LNCaP clone FGC (cell line): ENCODE measurements at regions not wholly inside any gene's neighbourhood (a gene's known extent, or its start where the extent isn't known, plus 50 kb on each side); places are given as distances from the start of the nearest gene placed in this dataset.

ENCODE experiments used
- DNase-seq: peaks from one replicate; pipeline ENCODE4 v3.0.0-alpha.2; 2011; ENCODE audit warnings: low read depth
- H3K4me3 ChIP-seq: 2 replicates; pipeline ENCODE4 v1.5.1; 2011; ENCODE audit warnings: mild to moderate bottlenecking, low read depth, low read length, control low read depth
- CTCF ChIP-seq: IDR thresholded peaks from 2 replicates; pipeline ENCODE4 v1.5.1; 2012; ENCODE audit warnings: mild to moderate bottlenecking; ENCODE audit not compliant: control insufficient read depth, insufficient read depth; ENCODE audit errors: extremely low read depth

- no peak overlapping the region for H3K4me3 ChIP-seq
- no peak for TF ChIP-seq CTCF
- no peak for DNase-seq
These were observed 130.4 kb upstream of the ADAMTS9 start for GRCh38 chr3:64818196-64818595.

- no peak for DNase-seq
- no peak overlapping the region for H3K4me3 ChIP-seq
- no peak for TF ChIP-seq CTCF
These were observed 128.6 kb upstream of the ADAMTS9 start for GRCh38 chr3:64816355-64816754.

GRCh38 chr3:64815789-64816188 lies 128.0 kb upstream of the ADAMTS9 start:
- no peak for DNase-seq
- H3K4me3 ChIP-seq = no peak overlapping the region
- no peak for TF ChIP-seq CTCF

GRCh38 chr3:64815195-64815631 lies 127.4 kb upstream of the ADAMTS9 start:
- no peak for TF ChIP-seq CTCF
- DNase-seq = no peak
- H3K4me3 ChIP-seq = no peak overlapping the region

- no peak for DNase-seq
- TF ChIP-seq CTCF = no peak
These were observed 126.6 kb upstream of the ADAMTS9 start for GRCh38 chr3:64814351-64814750.

GRCh38 chr3:64813326-64813725 lies 125.5 kb upstream of the ADAMTS9 start:
- no peak for DNase-seq
- no peak for TF ChIP-seq CTCF
- no peak overlapping the region for H3K4me3 ChIP-seq

More at GRCh38 chr3:64814351-64814750, 126.6 kb upstream of the ADAMTS9 start:
- H3K4me3 ChIP-seq = no peak overlapping the region

GRCh38 chr3:64809086-64809485 lies 121.3 kb upstream of the ADAMTS9 start:
- no peak for DNase-seq
- H3K4me3 ChIP-seq = no peak overlapping the region
- no peak for TF ChIP-seq CTCF
